PFSK-1 (cell line): ENCODE measurements at regions not wholly inside any gene's neighbourhood (a gene's known extent, or its start where the extent isn't known, plus 50 kb on each side); places are given as distances from the start of the nearest gene placed in this dataset.

Source experiments
- FOXP2 ChIP-seq: optimal IDR thresholded peaks from 2 replicates; pipeline ENCODE3; 2011; ENCODE audit warnings: borderline replicate concordance, control low read depth, inconsistent platforms; ENCODE audit not compliant: insufficient read depth; ENCODE audit errors: extremely low read length, extremely low read depth
- POLR2AphosphoS5 ChIP-seq: IDR thresholded peaks from 2 replicates; pipeline ENCODE4 v1.6.1; 2012; ENCODE audit warnings: low read depth, mild to moderate bottlenecking, control low read depth, low read length, moderate library complexity
- SIN3A ChIP-seq: IDR thresholded peaks from 2 replicates; pipeline ENCODE4 v1.6.1; 2012; ENCODE audit warnings: mild to moderate bottlenecking, low read length, moderate library complexity, borderline replicate concordance; ENCODE audit not compliant: insufficient read depth
- TAF1 ChIP-seq: IDR thresholded peaks from 2 replicates; pipeline ENCODE4 v1.6.1; 2012; ENCODE audit warnings: low read length, control low read depth, borderline replicate concordance; ENCODE audit not compliant: insufficient read depth
- TF ChIP-seq, protein P1 (sequence below), 2 experiments: IDR thresholded peaks; 2 replicates each; pipeline versions ENCODE4 v1.6.1 to v1.8.0; 2011 to 2012; ENCODE audit warnings: low read depth in 2 of 2, low read length in 2 of 2, control low read depth in 1 of 2, inconsistent platforms in 1 of 2, mild to moderate bottlenecking in 1 of 2, moderate library complexity in 1 of 2; ENCODE audit not compliant: insufficient read depth in 1 of 2

DNA sequence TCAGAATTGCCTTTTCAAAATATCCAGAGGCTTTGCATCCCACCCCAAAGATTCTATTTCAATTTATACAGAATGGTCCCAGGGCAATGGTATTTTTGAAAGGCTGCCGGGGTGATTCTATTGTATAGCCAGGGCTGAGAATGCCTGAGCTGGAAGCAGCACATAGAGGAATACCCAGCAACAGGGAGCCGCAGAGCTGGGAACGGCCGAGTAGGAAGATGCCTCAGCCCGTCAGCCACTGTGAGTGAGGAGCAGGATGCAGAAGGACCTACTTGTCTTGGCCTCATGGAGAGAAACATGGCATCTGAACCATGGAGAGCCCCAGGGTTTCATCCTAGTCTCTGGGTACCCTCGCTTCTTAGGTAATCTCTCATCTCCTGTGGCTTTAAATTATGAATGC, 170.8 kb upstream of the FHL2 start:
- no peak for TF ChIP-seq TAF1
- no peak for TF ChIP-seq SIN3A
- no peak for TF ChIP-seq POLR2AphosphoS5
- TF ChIP-seq, protein P1, sequence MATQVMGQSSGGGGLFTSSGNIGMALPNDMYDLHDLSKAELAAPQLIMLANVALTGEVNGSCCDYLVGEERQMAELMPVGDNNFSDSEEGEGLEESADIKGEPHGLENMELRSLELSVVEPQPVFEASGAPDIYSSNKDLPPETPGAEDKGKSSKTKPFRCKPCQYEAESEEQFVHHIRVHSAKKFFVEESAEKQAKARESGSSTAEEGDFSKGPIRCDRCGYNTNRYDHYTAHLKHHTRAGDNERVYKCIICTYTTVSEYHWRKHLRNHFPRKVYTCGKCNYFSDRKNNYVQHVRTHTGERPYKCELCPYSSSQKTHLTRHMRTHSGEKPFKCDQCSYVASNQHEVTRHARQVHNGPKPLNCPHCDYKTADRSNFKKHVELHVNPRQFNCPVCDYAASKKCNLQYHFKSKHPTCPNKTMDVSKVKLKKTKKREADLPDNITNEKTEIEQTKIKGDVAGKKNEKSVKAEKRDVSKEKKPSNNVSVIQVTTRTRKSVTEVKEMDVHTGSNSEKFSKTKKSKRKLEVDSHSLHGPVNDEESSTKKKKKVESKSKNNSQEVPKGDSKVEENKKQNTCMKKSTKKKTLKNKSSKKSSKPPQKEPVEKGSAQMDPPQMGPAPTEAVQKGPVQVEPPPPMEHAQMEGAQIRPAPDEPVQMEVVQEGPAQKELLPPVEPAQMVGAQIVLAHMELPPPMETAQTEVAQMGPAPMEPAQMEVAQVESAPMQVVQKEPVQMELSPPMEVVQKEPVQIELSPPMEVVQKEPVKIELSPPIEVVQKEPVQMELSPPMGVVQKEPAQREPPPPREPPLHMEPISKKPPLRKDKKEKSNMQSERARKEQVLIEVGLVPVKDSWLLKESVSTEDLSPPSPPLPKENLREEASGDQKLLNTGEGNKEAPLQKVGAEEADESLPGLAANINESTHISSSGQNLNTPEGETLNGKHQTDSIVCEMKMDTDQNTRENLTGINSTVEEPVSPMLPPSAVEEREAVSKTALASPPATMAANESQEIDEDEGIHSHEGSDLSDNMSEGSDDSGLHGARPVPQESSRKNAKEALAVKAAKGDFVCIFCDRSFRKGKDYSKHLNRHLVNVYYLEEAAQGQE (IDR thresholded peaks at IDR 0.05; ENCODE audit: insufficient read depth in 1 of 2, low read depth in 2 of 2, low read length in 2 of 2), result no peak
- no peak for TF ChIP-seq FOXP2

DNA sequence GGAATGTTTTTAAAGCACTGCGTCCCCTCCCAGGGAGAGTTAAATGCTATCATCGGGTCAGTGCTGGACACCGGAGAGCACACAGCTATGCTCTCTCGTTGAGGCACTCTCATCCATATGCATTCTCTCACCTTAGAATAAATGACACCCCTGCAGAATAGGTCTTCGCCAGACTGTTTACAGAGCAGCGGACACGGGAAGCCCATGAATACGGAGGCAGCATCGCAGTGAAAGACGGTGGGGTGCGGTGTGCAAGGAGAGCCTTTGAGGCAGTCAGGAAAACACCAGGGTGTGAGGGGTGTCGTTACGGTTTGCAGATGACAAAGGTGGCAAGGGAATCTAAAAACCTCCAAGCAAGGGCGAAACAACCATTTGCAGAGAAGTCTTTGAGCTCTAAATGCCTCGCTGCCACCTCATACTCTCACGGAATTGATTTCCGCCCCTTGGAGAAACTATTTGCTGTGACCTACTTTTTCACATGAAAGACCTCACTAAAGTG, 169.2 kb upstream of the FHL2 start:
- TF ChIP-seq, protein P1 (IDR thresholded peaks at IDR 0.05; ENCODE audit: insufficient read depth in 1 of 2, low read depth in 2 of 2, low read length in 2 of 2), result no peak
- TF ChIP-seq POLR2AphosphoS5, result no peak
- TF ChIP-seq TAF1, result no peak
- no peak for TF ChIP-seq FOXP2
- no peak for TF ChIP-seq SIN3A

DNA sequence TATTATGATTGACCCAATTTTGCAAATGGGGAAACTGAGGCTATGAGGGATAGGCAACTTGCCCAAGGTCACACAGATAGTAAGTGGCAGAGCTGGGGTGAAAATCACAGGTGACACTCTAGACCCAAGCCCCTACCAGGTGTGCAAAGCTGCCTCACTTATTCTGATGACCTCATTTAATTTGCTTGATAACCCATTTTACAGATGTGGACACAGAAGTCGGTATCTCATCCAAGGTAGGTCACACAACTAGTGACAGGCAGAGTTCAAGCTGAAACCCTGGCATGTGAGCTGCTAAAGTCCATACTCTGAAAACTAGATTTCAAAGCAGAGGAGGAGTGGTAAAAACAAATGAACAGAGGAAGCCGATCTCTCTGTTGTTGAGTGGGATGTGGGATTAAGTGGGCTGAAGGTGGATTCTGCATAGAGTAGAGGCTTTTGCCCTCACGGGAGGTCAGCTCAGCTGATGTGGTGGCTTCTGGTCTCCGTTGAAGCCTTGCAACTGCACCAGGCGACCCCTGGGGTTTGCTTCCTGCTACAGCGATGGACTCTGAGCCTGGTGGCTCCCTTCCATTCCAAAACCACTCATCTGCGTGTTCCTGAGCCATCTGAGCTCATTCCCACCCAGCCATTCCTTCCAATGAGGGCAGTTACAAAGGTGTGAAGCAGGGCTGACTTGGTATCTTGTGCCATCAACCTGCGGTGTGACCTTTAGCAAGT, 164.3 kb upstream of the FHL2 start:
- TF ChIP-seq TAF1, result no peak
- no peak for TF ChIP-seq FOXP2
- no peak for TF ChIP-seq POLR2AphosphoS5
- no peak for TF ChIP-seq SIN3A
- TF ChIP-seq, protein P1 (IDR thresholded peaks at IDR 0.05; ENCODE audit: insufficient read depth in 1 of 2, low read depth in 2 of 2, low read length in 2 of 2), result no peak

DNA sequence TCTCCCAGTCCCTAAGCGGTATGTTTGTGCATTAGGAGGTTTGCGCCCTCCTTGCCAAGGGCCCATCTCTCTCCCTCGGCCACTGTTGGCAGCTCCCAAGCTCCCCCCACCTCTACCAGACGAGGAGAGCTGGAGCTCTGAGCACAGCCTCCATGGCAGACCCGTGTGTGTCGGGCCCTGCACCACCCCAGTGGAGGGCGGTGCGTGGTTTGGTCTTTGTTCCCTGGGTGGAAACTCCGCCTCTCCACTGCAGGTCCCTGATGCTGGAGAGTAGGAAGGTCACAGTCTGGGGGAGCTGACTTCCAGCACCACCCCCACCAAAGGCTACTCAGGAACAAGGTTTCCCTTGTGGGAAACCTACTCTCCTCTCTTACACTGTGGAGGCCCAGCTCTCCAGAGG, 162.6 kb upstream of the FHL2 start:
- TF ChIP-seq, protein P1 (IDR thresholded peaks at IDR 0.05; ENCODE audit: insufficient read depth in 1 of 2, low read depth in 2 of 2, low read length in 2 of 2), result no peak
- no peak for TF ChIP-seq TAF1
- no peak for TF ChIP-seq POLR2AphosphoS5
- no peak for TF ChIP-seq FOXP2
- no peak for TF ChIP-seq SIN3A
